ENCODE measurements at regions not wholly inside any gene's neighbourhood (a gene's known extent, or its start where the extent isn't known, plus 50 kb on each side); places are given as distances from the start of the nearest gene placed in this dataset.

DNA sequence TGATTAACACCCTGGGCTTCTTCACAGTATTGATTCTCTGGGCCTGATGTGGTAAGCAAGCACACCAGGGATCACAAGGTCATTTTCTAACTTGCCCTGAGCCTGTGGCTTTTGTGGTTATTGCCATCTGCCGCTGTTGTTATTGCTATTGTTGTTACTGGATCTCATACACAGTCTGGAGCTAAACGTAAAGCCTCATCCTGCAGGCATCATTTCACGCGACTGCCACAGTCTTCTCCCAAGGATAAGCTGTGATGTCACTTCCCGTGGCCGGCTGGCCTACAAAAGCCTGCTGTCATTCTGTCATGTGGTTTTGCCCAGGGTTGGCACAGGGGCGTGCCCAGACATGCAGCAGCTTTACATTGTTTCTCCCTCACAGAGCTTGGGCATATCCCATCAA, 154.0 kb upstream of the GPR12 start:
- no peak for TF ChIP-seq EZH2phosphoT487 (IDR thresholded peaks at IDR 0.05; ENCODE audit: borderline replicate concordance, low read length)
- TF ChIP-seq, protein P1, sequence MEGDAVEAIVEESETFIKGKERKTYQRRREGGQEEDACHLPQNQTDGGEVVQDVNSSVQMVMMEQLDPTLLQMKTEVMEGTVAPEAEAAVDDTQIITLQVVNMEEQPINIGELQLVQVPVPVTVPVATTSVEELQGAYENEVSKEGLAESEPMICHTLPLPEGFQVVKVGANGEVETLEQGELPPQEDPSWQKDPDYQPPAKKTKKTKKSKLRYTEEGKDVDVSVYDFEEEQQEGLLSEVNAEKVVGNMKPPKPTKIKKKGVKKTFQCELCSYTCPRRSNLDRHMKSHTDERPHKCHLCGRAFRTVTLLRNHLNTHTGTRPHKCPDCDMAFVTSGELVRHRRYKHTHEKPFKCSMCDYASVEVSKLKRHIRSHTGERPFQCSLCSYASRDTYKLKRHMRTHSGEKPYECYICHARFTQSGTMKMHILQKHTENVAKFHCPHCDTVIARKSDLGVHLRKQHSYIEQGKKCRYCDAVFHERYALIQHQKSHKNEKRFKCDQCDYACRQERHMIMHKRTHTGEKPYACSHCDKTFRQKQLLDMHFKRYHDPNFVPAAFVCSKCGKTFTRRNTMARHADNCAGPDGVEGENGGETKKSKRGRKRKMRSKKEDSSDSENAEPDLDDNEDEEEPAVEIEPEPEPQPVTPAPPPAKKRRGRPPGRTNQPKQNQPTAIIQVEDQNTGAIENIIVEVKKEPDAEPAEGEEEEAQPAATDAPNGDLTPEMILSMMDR (IDR thresholded peaks at IDR 0.05; ENCODE audit: low read depth, low read length, poor library complexity, severe bottlenecking): no peak
- Histone ChIP-seq H3K79me2 (ENCODE audit: control insufficient read depth, low read length) (no peaks in the 10 kb centered on the region), H3K9me3 (ENCODE audit: control insufficient read depth, insufficient read depth, low read length) (no peaks in the 10 kb centered on the region), H3K4me3 (ENCODE audit: low read length) (no peak overlapping the region), H3F3A (ENCODE audit: control insufficient read depth, insufficient read depth) (no peaks in the 10 kb centered on the region), H3K27me3 (ENCODE audit: control insufficient read depth, low read length) (peaks cover 10% of the 10 kb centered on the region; the same call in 1 of the 2 replicates), H3K4me2 (ENCODE audit: low read length) (no peak overlapping the region), H3K36me3 (ENCODE audit: control insufficient read depth, low read length) (no peaks in the 10 kb centered on the region), H3K27ac (ENCODE audit: low read depth, low read length) (no peak overlapping the region), H3K4me1 (ENCODE audit: control insufficient read depth, low read length) (no peaks in the 10 kb centered on the region), H4K20me1 (ENCODE audit: control insufficient read depth, insufficient read depth, low read depth, low read length) (no peaks in the 10 kb centered on the region), H3K9me2 (replicated peaks; ENCODE audit: control insufficient read depth, low read length) (no peaks in the 10 kb centered on the region)

DNA sequence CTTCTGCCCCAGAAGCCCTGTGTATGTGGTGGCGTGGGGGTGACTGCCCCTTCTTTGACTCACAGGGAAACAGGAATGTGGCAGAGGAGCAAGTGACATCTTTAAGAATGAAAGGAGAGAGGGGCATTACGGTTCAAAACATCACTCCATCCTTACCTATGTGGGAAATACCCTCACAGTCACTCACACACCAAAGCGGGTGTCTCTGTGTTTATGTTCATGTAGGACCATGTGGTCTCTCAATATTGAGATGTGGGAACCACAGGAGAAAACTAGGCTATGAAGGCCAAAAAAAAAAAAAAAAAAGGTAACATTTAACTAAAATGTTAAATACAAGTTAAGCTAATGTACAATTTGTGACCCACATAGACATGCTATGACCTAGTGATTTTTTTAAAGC, 153.6 kb upstream of the GPR12 start:
- Histone ChIP-seq H3K27me3 (ENCODE audit: control insufficient read depth, low read length) (peaks cover 12% of the 10 kb centered on the region; the same call in 1 of the 2 replicates), H3K4me1 (ENCODE audit: control insufficient read depth, low read length) (no peaks in the 10 kb centered on the region), H3F3A (ENCODE audit: control insufficient read depth, insufficient read depth) (no peaks in the 10 kb centered on the region), H3K4me2 (ENCODE audit: low read length) (no peak overlapping the region), H3K27ac (ENCODE audit: low read depth, low read length) (no peak overlapping the region), H3K9me2 (replicated peaks; ENCODE audit: control insufficient read depth, low read length) (no peaks in the 10 kb centered on the region), H4K20me1 (ENCODE audit: control insufficient read depth, insufficient read depth, low read depth, low read length) (no peaks in the 10 kb centered on the region), H3K9me3 (ENCODE audit: control insufficient read depth, insufficient read depth, low read length) (no peaks in the 10 kb centered on the region), H3K36me3 (ENCODE audit: control insufficient read depth, low read length) (no peaks in the 10 kb centered on the region), H3K79me2 (ENCODE audit: control insufficient read depth, low read length) (no peaks in the 10 kb centered on the region), H3K4me3 (ENCODE audit: low read length) (no peak overlapping the region)
- TF ChIP-seq, protein P1 (IDR thresholded peaks at IDR 0.05; ENCODE audit: low read depth, low read length, poor library complexity, severe bottlenecking): no peak
- TF ChIP-seq EZH2phosphoT487 (IDR thresholded peaks at IDR 0.05; ENCODE audit: borderline replicate concordance, low read length): no peak

DNA sequence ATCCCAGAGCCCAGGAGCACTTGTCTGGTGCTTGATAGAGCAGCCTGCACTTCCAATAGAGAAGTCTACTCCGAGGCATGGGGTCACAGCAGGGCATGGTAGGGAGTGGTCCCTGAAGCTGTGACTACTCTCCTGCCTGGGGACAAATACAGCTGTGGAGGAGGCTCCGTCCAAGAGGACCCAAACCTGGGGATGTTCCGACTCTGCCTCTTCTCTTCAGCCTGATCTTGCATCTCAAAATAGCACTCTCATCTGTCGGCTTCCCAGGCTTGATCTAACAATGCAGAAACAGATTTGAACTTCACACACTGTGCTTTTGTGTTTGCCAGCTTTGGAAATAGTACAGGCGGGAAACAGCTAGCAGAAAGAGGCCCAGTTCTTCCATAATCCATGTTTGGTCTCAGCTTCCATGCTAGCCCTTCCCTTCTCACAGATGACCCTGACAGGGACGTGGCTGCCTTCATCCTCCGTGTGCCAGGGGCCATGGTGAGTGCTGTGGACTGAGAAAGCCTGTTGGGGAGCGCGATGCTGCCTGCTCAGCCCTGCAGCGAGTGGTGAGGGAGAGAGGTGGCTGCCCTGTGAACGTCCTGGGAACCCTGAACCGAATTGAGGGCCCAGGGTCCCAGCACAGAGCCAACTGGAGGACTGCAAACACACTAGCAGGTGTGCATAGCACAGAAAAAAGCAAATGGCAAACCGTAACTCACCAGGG, 150.3 kb upstream of the GPR12 start:
- H3K27me3 ChIP-seq (ENCODE audit: control insufficient read depth, low read length): peaks cover 13% of the 10 kb centered on the region; the same call in 1 of the 2 replicates

More for the DNA sequence above, 150.3 kb upstream of the GPR12 start:
- Histone ChIP-seq H3K4me3 (ENCODE audit: low read length) (no peak overlapping the region), H3K9me3 (ENCODE audit: control insufficient read depth, insufficient read depth, low read length) (no peaks in the 10 kb centered on the region), H4K20me1 (ENCODE audit: control insufficient read depth, insufficient read depth, low read depth, low read length) (no peaks in the 10 kb centered on the region), H3K4me1 (ENCODE audit: control insufficient read depth, low read length) (no peaks in the 10 kb centered on the region), H3K4me2 (ENCODE audit: low read length) (no peak overlapping the region), H3F3A (ENCODE audit: control insufficient read depth, insufficient read depth) (no peaks in the 10 kb centered on the region), H3K27ac (ENCODE audit: low read depth, low read length) (no peak overlapping the region), H3K9me2 (replicated peaks; ENCODE audit: control insufficient read depth, low read length) (no peaks in the 10 kb centered on the region), H3K36me3 (ENCODE audit: control insufficient read depth, low read length) (no peaks in the 10 kb centered on the region), H3K79me2 (ENCODE audit: control insufficient read depth, low read length) (no peaks in the 10 kb centered on the region)
- TF ChIP-seq EZH2phosphoT487 (IDR thresholded peaks at IDR 0.05; ENCODE audit: borderline replicate concordance, low read length): no peak
- TF ChIP-seq, protein P1 (IDR thresholded peaks at IDR 0.05; ENCODE audit: low read depth, low read length, poor library complexity, severe bottlenecking): no peak

All from DOHH2 (cell line).